Esophagus muscularis mucosa (tissue), 4 donors: ENCODE measurements at regions not wholly inside any gene's neighbourhood (a gene's known extent, or its start where the extent isn't known, plus 50 kb on each side); places are given as distances from the start of the nearest gene placed in this dataset.

Source experiments
- DNase-seq: peaks from one replicate; pipeline ENCODE4 v3.0.0-alpha.2; 2017; ENCODE audit errors: extremely low spot score
- H3K27ac ChIP-seq, 4 donors: fragments of 200-600 bp; sonication (generic); replicated peaks in 1 of 4; 1 replicate in 3 of 4; 2 replicates in 1 of 4; pipeline ENCODE4 v1.5.1; 2016 to 2019; ENCODE audit warnings: mild to moderate bottlenecking in 1 of 4
- H3K27me3 ChIP-seq, 4 donors: fragments of 200-600 bp; sonication (generic); one replicate each; pipeline versions ENCODE4 v1.5.1 to v1.6.0; 2016 to 2019
- H3K36me3 ChIP-seq, 4 donors: fragments of 200-600 bp; sonication (generic); one replicate each; pipeline ENCODE4 v1.5.1; 2016 to 2019
- H3K4me1 ChIP-seq, 4 donors: fragments of 200-600 bp; sonication (generic); one replicate each; pipeline ENCODE4 v1.5.1; 2016 to 2019
- H3K4me3 ChIP-seq, 4 donors: fragments of 200-600 bp; sonication (generic); 1 replicate in 2 of 4; 2 replicates in 2 of 4; pipeline ENCODE4 v1.5.1; 2016 to 2019; ENCODE audit warnings: mild to moderate bottlenecking in 4 of 4, moderate library complexity in 1 of 4
- H3K9me3 ChIP-seq, 4 donors: fragments of 200-600 bp; sonication (generic); 1 replicate in 3 of 4; 2 replicates in 1 of 4; pipeline ENCODE4 v1.5.1; 2016 to 2019
- CTCF ChIP-seq, 3 experiments: fragments of 200-600 bp in 2 of 3; fragments of 450-650 bp in 1 of 3; sonication (generic) in 2 of 3; IDR thresholded peaks; one replicate each; pipeline ENCODE4 v1.5.1; 2017 to 2019; ENCODE audit warnings: antibody characterized with exemption in 3 of 3, mild to moderate bottlenecking in 2 of 3, moderate library complexity in 1 of 3
- EP300 ChIP-seq: sonication (generic); formaldehyde crosslinking; IDR thresholded peaks from one replicate; pipeline ENCODE4 v1.6.1; 2017; ENCODE audit warnings: antibody characterized with exemption
- POLR2A ChIP-seq: fragments of 450-650 bp; IDR thresholded peaks from one replicate; pipeline ENCODE4 v1.6.1; 2017; ENCODE audit warnings: antibody characterized with exemption, moderate library complexity, mild to moderate bottlenecking, low read depth
- POLR2AphosphoS5 ChIP-seq, 2 donors: sonication (generic); formaldehyde crosslinking; IDR thresholded peaks; one replicate each; pipeline ENCODE4 v1.6.1; 2017; ENCODE audit warnings: antibody characterized with exemption in 2 of 2
- WGBS: methylation state at CpG from one replicate; pipeline ENCODE4 v1.1.5; 2018; 5-methylcytosine and 5-hydroxymethylcytosine counted together
- intact Hi-C: fragments of 100-400 bp; cut with DNase I; formaldehyde crosslinking; loops from one replicate; pipeline ENCODE4 v1.15.1; 2023
- small RNA-seq, 3 donors: library from RNA; depleted of rRNA; stranded (forward); fragments of <200 nt; gene quantifications; one replicate each; pipeline ENCODE3, GENCODE V24; 2016

- TF ChIP-seq EP300 = no peak
- no peak for TF ChIP-seq CTCF (IDR thresholded peaks at IDR 0.05)
- peaks cover 0 to 9% (median 5%) of the 10 kb centered on the region in 4 donors for H3K4me1 ChIP-seq
- no peaks in the 10 kb centered on the region for H3K9me3 ChIP-seq
- intact Hi-C loops = no loop called here
- no peak overlapping the region for H3K27ac ChIP-seq
- WGBS = 81% methylated on average over 14 of the region's 14 CpGs
- DNase-seq = no peak
- H3K27me3 ChIP-seq = no peaks in the 10 kb centered on the region
- no peaks in the 10 kb centered on the region for H3K36me3 ChIP-seq
- no peak overlapping the region for H3K4me3 ChIP-seq
Observed at GRCh38 chr13:77975358-77976042, 56.9 kb upstream of the EDNRB start.

- H3K36me3 ChIP-seq = no peaks in the 10 kb centered on the region
- no peak overlapping the region for H3K27ac ChIP-seq
- no peak for DNase-seq
- 61% methylated on average over 5 of the region's 5 CpGs for WGBS
- intact Hi-C loops = no loop called here
- no peaks in the 10 kb centered on the region for H3K27me3 ChIP-seq
- no peak overlapping the region for H3K4me3 ChIP-seq
- no peaks in the 10 kb centered on the region for H3K9me3 ChIP-seq
- no peaks in the 10 kb centered on the region for H3K4me1 ChIP-seq
- TF ChIP-seq POLR2AphosphoS5 (IDR thresholded peaks at IDR 0.05) (no peak), CTCF (IDR thresholded peaks at IDR 0.05) (no peak), EP300 (no peak), POLR2A (no peak)
Observed at GRCh38 chr13:77969299-77969698, 50.7 kb upstream of the EDNRB start.

Small RNA genes lying in the stretch of these regions (small RNA-seq; reads per million reads assigned to genes)
- gene RNY3P3 = 0 reads per million in 3 donors
